RWPE2 (cell line): ENCODE measurements at regions not wholly inside any gene's neighbourhood (a gene's known extent, or its start where the extent isn't known, plus 50 kb on each side); places are given as distances from the start of the nearest gene placed in this dataset.
"Not testable (repeated sequence)": the region's sequence is repeated elsewhere in the genome, so short reads cannot be mapped to it uniquely, and the experiment has no call there.

Experiments used
- ATAC-seq: fragments of 200-7000 bp; cut with Tn5 transposase; 3 replicates; pipeline ENCODE4 v1.9.1; 2021; ENCODE audit warnings: low read depth
- DNase-seq: peaks from one replicate; pipeline ENCODE4 v3.0.0-alpha.2; 2020; ENCODE audit warnings: low spot score
- H3K27ac ChIP-seq: fragments of 450-650 bp; 2 replicates; pipeline ENCODE4 v1.5.1; 2017; ENCODE audit warnings: mild to moderate bottlenecking; ENCODE audit not compliant: poor library complexity, severe bottlenecking
- H3K27me3 ChIP-seq: fragments of 250-450 bp; sonication (Bioruptor Pico); 2 replicates; pipeline ENCODE4 v1.5.1; 2021; ENCODE audit warnings: mild to moderate bottlenecking, moderate library complexity; ENCODE audit not compliant: insufficient read depth, poor library complexity, severe bottlenecking
- H3K36me3 ChIP-seq: fragments of 250-450 bp; sonication (Bioruptor Pico); 2 replicates; pipeline ENCODE4 v1.5.1; 2020; ENCODE audit warnings: low read depth, mild to moderate bottlenecking, moderate library complexity
- H3K4me1 ChIP-seq: fragments of 250-450 bp; sonication (Bioruptor Pico); 2 replicates; pipeline ENCODE4 v1.5.1; 2021; ENCODE audit warnings: mild to moderate bottlenecking, moderate library complexity; ENCODE audit not compliant: insufficient read depth, poor library complexity, severe bottlenecking
- H3K4me3 ChIP-seq: fragments of 250-450 bp; sonication (Bioruptor Pico); 2 replicates; pipeline ENCODE4 v1.5.1; 2021; ENCODE audit warnings: mild to moderate bottlenecking, moderate library complexity; ENCODE audit not compliant: severe bottlenecking
- H3K9me3 ChIP-seq: fragments of 250-450 bp; sonication (Bioruptor Pico); 2 replicates; pipeline ENCODE4 v1.5.1; 2021; ENCODE audit warnings: mild to moderate bottlenecking, moderate library complexity; ENCODE audit not compliant: severe bottlenecking
- TF ChIP-seq, protein P1 (sequence below): fragments of 450-650 bp; IDR thresholded peaks from one replicate; pipeline ENCODE4 v1.5.1; 2017; ENCODE audit warnings: mild to moderate bottlenecking, moderate library complexity; ENCODE audit not compliant: poor library complexity, severe bottlenecking

- Histone ChIP-seq H3K36me3 (no peaks in the 10 kb centered on the region), H3K4me1 (no peaks in the 10 kb centered on the region), H3K9me3 (no peaks in the 10 kb centered on the region), H3K4me3 (no peak overlapping the region), H3K27me3 (no peaks in the 10 kb centered on the region), H3K27ac (no peak overlapping the region)
- TF ChIP-seq, protein P1, sequence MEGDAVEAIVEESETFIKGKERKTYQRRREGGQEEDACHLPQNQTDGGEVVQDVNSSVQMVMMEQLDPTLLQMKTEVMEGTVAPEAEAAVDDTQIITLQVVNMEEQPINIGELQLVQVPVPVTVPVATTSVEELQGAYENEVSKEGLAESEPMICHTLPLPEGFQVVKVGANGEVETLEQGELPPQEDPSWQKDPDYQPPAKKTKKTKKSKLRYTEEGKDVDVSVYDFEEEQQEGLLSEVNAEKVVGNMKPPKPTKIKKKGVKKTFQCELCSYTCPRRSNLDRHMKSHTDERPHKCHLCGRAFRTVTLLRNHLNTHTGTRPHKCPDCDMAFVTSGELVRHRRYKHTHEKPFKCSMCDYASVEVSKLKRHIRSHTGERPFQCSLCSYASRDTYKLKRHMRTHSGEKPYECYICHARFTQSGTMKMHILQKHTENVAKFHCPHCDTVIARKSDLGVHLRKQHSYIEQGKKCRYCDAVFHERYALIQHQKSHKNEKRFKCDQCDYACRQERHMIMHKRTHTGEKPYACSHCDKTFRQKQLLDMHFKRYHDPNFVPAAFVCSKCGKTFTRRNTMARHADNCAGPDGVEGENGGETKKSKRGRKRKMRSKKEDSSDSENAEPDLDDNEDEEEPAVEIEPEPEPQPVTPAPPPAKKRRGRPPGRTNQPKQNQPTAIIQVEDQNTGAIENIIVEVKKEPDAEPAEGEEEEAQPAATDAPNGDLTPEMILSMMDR: no peak
- no peak for ATAC-seq
- DNase-seq: no peak
Measured at GRCh38 chr12:107605293-107605692, 80.3 kb upstream of the PWP1 start.

DNA sequence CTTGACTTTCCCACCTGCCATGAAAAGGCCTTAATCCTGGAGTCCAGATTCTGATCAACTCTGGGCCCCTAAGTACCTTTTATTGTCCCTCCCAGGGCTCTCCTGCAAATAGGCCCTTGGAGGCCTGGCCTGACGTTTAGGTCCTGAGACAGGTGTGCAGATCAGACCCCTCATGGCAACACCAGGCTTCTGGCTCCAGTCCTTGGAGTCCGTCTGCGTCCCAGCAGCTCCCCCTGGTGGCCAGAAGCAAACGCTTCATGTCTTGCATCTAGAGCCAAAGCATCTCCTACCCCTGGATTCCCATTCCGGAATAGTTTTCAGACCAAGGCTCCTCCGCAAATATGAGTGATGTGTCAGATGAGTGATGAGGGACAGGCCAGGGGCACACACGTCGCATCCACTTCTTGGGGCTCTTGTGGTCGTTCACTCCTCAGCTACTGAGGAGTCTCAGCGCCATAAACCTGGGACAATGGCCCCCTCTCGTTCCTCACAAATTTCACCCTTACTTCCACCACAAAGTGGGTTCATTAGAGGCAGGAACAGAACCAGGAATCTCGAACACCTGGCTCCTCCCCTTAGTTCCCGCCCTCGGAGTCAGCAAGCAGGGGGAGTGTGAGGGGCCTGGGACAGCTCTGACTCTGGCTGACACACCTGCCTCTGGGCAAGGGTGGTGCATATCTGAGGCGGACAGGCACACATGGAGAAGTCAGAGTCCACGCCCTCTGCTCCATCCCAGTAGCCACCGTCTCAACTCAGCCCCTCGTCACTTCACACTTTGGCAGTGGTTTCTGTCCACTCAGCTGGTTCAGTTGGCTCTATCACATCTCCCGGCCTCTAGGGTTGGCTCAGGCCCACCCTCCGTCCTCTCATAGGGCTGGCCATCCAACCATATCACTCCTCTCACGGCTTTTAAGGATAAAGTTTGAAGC lies 77.9 kb upstream of the PWP1 start:
- TF ChIP-seq, protein P1: peak; percentile 89
- no peaks in the 10 kb centered on the region for H3K9me3 ChIP-seq
- no peaks in the 10 kb centered on the region for H3K27me3 ChIP-seq
- ATAC-seq (peak; percentile 84), DNase-seq (no peak)
- 0 out of 2 replicates have a peak, but pooled peaks cover 3% of the 10 kb centered on the region for H3K36me3 ChIP-seq
- H3K4me1 ChIP-seq: no peaks in the 10 kb centered on the region
- no peak overlapping the region for H3K4me3 ChIP-seq
- no peak overlapping the region for H3K27ac ChIP-seq

DNA sequence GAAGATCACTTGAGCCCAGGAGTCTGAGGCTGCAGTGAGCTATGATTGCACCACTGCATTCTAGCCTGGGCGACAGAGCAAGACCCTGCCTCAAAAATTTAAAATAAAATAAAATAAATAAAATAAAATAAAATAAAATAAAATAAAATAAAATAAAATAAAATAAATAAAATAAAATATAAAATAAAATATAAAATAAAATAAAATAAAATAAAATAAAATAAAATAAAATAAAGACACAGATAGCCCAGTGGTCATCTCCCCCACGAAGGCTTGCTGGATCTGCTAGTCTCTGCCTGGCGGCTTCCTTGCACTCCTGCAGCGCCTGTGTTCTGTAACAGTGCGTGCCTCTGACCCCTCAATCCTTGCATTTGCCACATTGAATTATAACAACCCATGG lies 76.8 kb upstream of the PWP1 start:
- H3K27me3 ChIP-seq, H3K36me3 ChIP-seq, H3K4me3 ChIP-seq, H3K4me1 ChIP-seq, ATAC-seq, DNase-seq, H3K9me3 ChIP-seq, H3K27ac ChIP-seq: not testable (repeated sequence)

GRCh38 chr12:107610021-107610859 lies 75.4 kb upstream of the PWP1 start:
- Histone ChIP-seq H3K36me3 (peaks cover 3% of the 10 kb centered on the region; the same call in 1 of the 2 replicates), H3K27ac (no peak overlapping the region), H3K4me3 (no peak overlapping the region), H3K27me3 (no peaks in the 10 kb centered on the region), H3K9me3 (no peaks in the 10 kb centered on the region), H3K4me1 (no peaks in the 10 kb centered on the region)
- DNase-seq (no peak), ATAC-seq (no peak; the same call in 2 of the 3 replicates)
- TF ChIP-seq, protein P1: peak; percentile 81

DNA sequence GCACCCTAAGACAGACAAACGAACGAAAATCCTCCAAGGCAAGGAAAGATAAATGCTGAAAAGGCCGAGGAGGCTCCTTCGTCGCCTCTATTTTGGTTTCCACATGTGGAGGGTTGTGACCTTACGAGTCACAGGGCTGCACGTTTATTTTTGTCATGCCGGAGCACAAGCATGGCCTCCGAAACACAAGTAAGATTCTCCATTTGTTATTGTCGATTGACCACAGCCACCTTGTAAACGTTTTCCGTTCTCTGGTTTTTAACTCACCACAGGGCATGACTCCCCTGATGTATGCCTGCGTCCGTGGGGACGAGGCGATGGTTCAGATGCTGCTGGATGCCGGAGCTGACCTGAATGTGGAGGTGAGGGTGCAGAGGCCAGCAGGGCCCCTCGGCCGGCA lies 73.1 kb upstream of the PWP1 start:
- DNase-seq (no peak), ATAC-seq (no peak)
- Histone ChIP-seq H3K4me1 (no peaks in the 10 kb centered on the region), H3K4me3 (no peak overlapping the region), H3K27ac (no peak overlapping the region), H3K27me3 (no peaks in the 10 kb centered on the region), H3K9me3 (no peaks in the 10 kb centered on the region), H3K36me3 (peaks cover 3% of the 10 kb centered on the region; the same call in 1 of the 2 replicates)
- TF ChIP-seq, protein P1: no peak
